DMS153 treated with DMSO at 0.1 percent for 48 hours (cell line): ENCODE measurements at regions not wholly inside any gene's neighbourhood (a gene's known extent, or its start where the extent isn't known, plus 50 kb on each side); places are given as distances from the start of the nearest gene placed in this dataset.

Experiments
- DNase-seq: peaks from one replicate; lab custom pipeline; 2025; ENCODE audit not compliant: unreplicated experiment; lab: John Stamatoyannopoulos, UW

GRCh38 chr6:149264629-149265028, 52.9 kb upstream of the TAB2 start:
- peak; percentile 50 for DNase-seq

DNA sequence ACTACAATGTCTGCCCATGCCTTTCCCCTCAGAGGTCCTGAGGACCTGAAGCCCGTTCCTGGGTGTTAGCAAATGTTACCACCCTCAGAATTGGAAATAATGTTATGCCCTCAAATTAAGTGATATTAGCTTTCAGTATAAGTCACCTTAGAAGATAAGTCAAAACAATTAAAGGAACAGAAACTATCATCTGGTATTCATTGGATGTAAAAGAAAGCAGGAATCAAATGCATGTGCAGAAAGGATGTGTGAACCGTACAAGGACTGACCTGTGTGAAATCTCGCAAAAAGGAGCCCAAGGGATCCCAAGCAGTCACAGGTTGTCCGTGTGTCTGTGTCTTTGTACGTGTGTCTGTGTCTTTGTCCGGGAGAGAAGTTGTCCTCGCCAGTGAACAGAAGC, 51.6 kb upstream of the TAB2 start:
- no peak for DNase-seq

DNA sequence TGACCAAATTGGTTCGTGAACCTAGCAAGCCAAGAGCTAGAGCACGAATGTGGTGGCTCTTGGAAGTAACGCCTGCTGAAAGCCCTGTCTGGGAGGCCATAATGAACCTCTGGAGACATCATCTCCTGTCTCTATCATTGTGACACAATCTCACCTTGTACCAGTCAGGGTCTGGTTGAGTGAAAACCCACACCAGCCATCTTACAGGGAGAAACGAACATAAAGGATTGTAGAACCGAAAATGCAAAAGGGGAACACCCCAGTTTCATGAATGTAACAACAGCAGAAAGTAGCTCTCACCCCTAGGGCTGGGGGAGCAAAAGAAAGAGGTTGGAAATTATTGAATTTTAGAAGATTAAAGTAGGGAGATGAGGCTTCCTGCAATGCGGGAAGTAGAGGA, 50.9 kb upstream of the TAB2 start:
- DNase-seq: no peak

DNA sequence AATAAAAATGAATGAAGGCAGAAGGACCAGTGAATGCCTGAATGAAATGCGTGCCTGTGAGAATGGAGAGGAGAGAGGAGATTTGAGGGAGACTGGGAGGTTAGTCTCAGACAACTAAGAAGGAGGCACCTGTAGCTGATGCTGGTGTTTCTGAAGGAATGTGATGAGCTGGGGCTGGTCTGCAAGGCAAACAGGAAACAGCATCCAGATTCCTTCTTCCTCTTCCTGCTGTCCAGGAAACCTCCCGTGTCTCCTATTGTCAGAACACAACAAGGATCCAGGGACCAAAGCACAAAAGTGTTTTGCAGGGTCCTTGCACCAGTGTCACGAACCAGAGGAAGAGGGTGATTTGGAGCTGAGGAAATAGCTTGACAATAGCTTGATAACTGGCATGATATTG, 50.4 kb upstream of the TAB2 start:
- DNase-seq: no peak

DNA sequence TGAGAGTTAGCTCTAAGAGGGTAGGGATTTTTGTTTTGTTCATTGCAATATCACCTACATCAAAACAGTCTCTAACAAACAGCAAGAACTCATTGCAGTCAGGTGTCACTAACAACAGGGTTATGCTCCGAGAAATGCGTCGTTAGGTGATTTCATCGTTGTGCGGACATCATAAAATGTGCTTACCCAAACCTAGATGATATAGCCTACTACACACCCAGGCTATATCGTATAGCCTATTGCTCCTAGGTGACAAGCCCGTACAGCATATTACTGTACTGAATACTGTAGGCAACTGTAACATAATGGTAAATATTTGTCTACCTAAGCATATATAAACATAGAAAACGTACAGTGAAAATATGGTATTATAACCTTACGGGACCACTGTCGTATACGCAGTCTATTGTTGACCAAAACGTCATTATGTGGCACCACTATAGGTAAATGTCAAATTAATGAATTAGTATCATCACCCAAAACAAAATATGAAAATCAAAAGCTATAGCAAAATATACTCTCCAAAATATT, 49.9 kb upstream of the TAB2 start:
- no peak for DNase-seq
